Mesothelial cell of epicardium (in vitro differentiated cells): ENCODE measurements at regions not wholly inside any gene's neighbourhood (a gene's known extent, or its start where the extent isn't known, plus 50 kb on each side); places are given as distances from the start of the nearest gene placed in this dataset.

Experiments
- DNase-seq, 2 experiments: peaks; one replicate each; pipeline ENCODE4 v3.0.0; 2021; ENCODE audit warnings: low spot score in 2 of 2; ENCODE audit not compliant: unreplicated experiment in 2 of 2
- H3K27ac Mint-ChIP-seq: 2 replicates; pipeline ENCODE4 v1.8.0; 2021; ENCODE audit warnings: mixed read lengths
- H3K27me3 Mint-ChIP-seq: 2 replicates; pipeline ENCODE4 v1.8.0; 2021; ENCODE audit warnings: low read depth, mixed read lengths
- H3K36me3 Mint-ChIP-seq: 2 replicates; pipeline ENCODE4 v1.8.0; 2021; ENCODE audit warnings: mixed read lengths
- H3K4me1 Mint-ChIP-seq: 2 replicates; pipeline ENCODE4 v1.8.0; 2021; ENCODE audit warnings: mixed read lengths
- H3K4me3 Mint-ChIP-seq: 2 replicates; pipeline ENCODE4 v1.8.0; 2021; ENCODE audit warnings: mild to moderate bottlenecking, moderate library complexity, mixed read lengths
- H3K9me3 Mint-ChIP-seq: 2 replicates; pipeline ENCODE4 v1.8.0; 2021; ENCODE audit warnings: mixed read lengths
- CTCF ChIP-seq: fragments of 200-600 bp; sonication (generic); IDR thresholded peaks from one replicate; pipeline ENCODE4 v1.5.0; 2021; ENCODE audit warnings: antibody characterized with exemption; ENCODE audit not compliant: unreplicated experiment

GRCh38 chr16:74140557-74140956, 156.1 kb upstream of the PSMD7 start:
- Mint-ChIP-seq H3K4me1 (no peaks in the 10 kb centered on the region), H3K27me3 (peaks cover 22% of the 10 kb centered on the region), H3K27ac (no peak overlapping the region), H3K9me3 (peaks cover 16% of the 10 kb centered on the region), H3K36me3 (no peaks in the 10 kb centered on the region), H3K4me3 (no peak overlapping the region)
- DNase-seq: no peak
- no peak for TF ChIP-seq CTCF

GRCh38 chr16:74123826-74124225, 172.8 kb upstream of the PSMD7 start:
- Mint-ChIP-seq H3K27ac (no peak overlapping the region), H3K4me1 (no peaks in the 10 kb centered on the region), H3K9me3 (peaks cover 22% of the 10 kb centered on the region), H3K4me3 (no peak overlapping the region), H3K27me3 (peaks cover 36% of the 10 kb centered on the region), H3K36me3 (no peaks in the 10 kb centered on the region)
- no peak for DNase-seq
- TF ChIP-seq CTCF: no peak

- Mint-ChIP-seq H3K4me3 (no peak overlapping the region), H3K4me1 (no peaks in the 10 kb centered on the region), H3K27me3 (peaks cover 38% of the 10 kb centered on the region), H3K36me3 (no peaks in the 10 kb centered on the region), H3K27ac (no peak overlapping the region), H3K9me3 (peaks cover 20% of the 10 kb centered on the region)
- TF ChIP-seq CTCF: no peak
- no peak for DNase-seq
Measured at GRCh38 chr16:74123195-74123594, 173.4 kb upstream of the PSMD7 start.

- no peaks in the 10 kb centered on the region for H3K9me3 Mint-ChIP-seq
- DNase-seq: no peak
- no peaks in the 10 kb centered on the region for H3K36me3 Mint-ChIP-seq
- H3K4me1 Mint-ChIP-seq: no peaks in the 10 kb centered on the region
- peaks cover 29% of the 10 kb centered on the region for H3K27me3 Mint-ChIP-seq
- H3K4me3 Mint-ChIP-seq: no peak overlapping the region
- H3K27ac Mint-ChIP-seq: no peak overlapping the region
- no peak for TF ChIP-seq CTCF
Measured at GRCh38 chr16:74117798-74118197, 178.8 kb upstream of the PSMD7 start.

- H3K9me3 Mint-ChIP-seq: no peaks in the 10 kb centered on the region
- DNase-seq: no peak
- no peak overlapping the region for H3K27ac Mint-ChIP-seq
- no peaks in the 10 kb centered on the region for H3K36me3 Mint-ChIP-seq
- no peak overlapping the region for H3K4me3 Mint-ChIP-seq
- H3K27me3 Mint-ChIP-seq: peaks cover 7% of the 10 kb centered on the region
- no peak for TF ChIP-seq CTCF
- H3K4me1 Mint-ChIP-seq: no peaks in the 10 kb centered on the region
Measured at GRCh38 chr16:74113545-74113944, 183.1 kb upstream of the PSMD7 start.

GRCh38 chr16:74111456-74111982, 185.1 kb upstream of the PSMD7 start:
- Mint-ChIP-seq H3K36me3 (no peaks in the 10 kb centered on the region), H3K4me3 (no peak overlapping the region), H3K27me3 (peaks cover 4% of the 10 kb centered on the region), H3K27ac (no peak overlapping the region), H3K9me3 (no peaks in the 10 kb centered on the region), H3K4me1 (no peaks in the 10 kb centered on the region)
- no peak for DNase-seq
- TF ChIP-seq CTCF: no peak
